Hepatocyte (in vitro differentiated cells): ENCODE measurements at regions not wholly inside any gene's neighbourhood (a gene's known extent, or its start where the extent isn't known, plus 50 kb on each side); places are given as distances from the start of the nearest gene placed in this dataset.

Source experiments
- CTCF ChIP-seq: fragments of 200-600 bp; sonication (generic); IDR thresholded peaks from 2 replicates; pipeline ENCODE4 v1.5.1; 2016; ENCODE audit warnings: antibody characterized with exemption, mild to moderate bottlenecking; ENCODE audit not compliant: poor library complexity
- EZH2phosphoT487 ChIP-seq: fragments of 200-600 bp; sonication (generic); IDR thresholded peaks from one replicate; pipeline ENCODE4 v1.6.1; 2018; ENCODE audit warnings: antibody characterized with exemption, mild to moderate bottlenecking, low read depth, moderate library complexity; ENCODE audit not compliant: unreplicated experiment, severe bottlenecking

- TF ChIP-seq CTCF (no peak), EZH2phosphoT487 (no peak)
Observed at GRCh38 chr6:106003268-106003987, 82.7 kb upstream of the PRDM1 start.
